ENCODE measurements at regions not wholly inside any gene's neighbourhood (a gene's known extent, or its start where the extent isn't known, plus 50 kb on each side); places are given as distances from the start of the nearest gene placed in this dataset.

DNA sequence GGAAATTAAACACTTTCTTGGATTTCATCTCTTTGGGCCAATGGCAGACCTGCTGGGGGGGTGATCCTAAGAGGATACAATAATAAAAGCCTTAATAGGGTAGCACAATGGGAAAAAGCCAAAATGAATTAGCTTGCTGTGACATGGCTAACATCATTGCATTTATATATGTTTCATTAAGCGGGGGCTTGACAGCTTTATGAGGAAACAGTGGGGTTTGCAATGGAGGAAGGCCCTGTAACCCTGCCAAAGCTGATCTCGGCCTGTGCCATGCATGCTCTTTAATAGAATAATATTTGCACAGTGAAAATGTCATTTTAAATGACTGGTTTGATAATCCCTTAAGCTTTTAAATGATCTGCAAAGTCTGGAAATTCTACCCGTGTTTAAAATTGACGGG lies 291.5 kb downstream of the SLC4A3 start:
- DNase-seq (ENCODE audit: low read depth) (no peak), FAIRE-seq (no peak)
- Mint-ChIP-seq H3K27me3 (ENCODE audit: low read depth, unreplicated experiment) (peaks cover 4% of the 10 kb centered on the region), H3K36me3 (ENCODE audit: low read depth, unreplicated experiment) (no peaks in the 10 kb centered on the region), H3K27ac (ENCODE audit: unreplicated experiment) (no peak overlapping the region), H3K9me3 (ENCODE audit: unreplicated experiment) (no peaks in the 10 kb centered on the region), H3K4me3 (ENCODE audit: unreplicated experiment) (no peak overlapping the region), H3K4me1 (ENCODE audit: low read depth, unreplicated experiment) (no peaks in the 10 kb centered on the region)
- Histone ChIP-seq H2AFZ (ENCODE audit: low read depth, low read length) (no peak overlapping the region), H3K27me3 (ENCODE audit: insufficient read depth, low read length) (no peaks in the 10 kb centered on the region), H4K20me1 (ENCODE audit: insufficient read depth, low read length) (no peaks in the 10 kb centered on the region), H3K9ac (ENCODE audit: low read length) (no peak overlapping the region), H3K36me3 (ENCODE audit: insufficient read depth, low read length) (no peaks in the 10 kb centered on the region), H3K79me2 (ENCODE audit: insufficient read depth, low read length) (no peaks in the 10 kb centered on the region), H3K27ac (ENCODE audit: low read depth, low read length) (no peak overlapping the region), H3K4me1 (ENCODE audit: insufficient read depth, low read length) (no peaks in the 10 kb centered on the region), H3K9me3 (ENCODE audit: insufficient read depth, low read depth, low read length) (no peaks in the 10 kb centered on the region), H3K4me2 (ENCODE audit: low read length) (no peak overlapping the region), H3K4me3 (ENCODE audit: insufficient read depth, low read depth, low read length) (no peak overlapping the region)
- TF ChIP-seq, protein P1, sequence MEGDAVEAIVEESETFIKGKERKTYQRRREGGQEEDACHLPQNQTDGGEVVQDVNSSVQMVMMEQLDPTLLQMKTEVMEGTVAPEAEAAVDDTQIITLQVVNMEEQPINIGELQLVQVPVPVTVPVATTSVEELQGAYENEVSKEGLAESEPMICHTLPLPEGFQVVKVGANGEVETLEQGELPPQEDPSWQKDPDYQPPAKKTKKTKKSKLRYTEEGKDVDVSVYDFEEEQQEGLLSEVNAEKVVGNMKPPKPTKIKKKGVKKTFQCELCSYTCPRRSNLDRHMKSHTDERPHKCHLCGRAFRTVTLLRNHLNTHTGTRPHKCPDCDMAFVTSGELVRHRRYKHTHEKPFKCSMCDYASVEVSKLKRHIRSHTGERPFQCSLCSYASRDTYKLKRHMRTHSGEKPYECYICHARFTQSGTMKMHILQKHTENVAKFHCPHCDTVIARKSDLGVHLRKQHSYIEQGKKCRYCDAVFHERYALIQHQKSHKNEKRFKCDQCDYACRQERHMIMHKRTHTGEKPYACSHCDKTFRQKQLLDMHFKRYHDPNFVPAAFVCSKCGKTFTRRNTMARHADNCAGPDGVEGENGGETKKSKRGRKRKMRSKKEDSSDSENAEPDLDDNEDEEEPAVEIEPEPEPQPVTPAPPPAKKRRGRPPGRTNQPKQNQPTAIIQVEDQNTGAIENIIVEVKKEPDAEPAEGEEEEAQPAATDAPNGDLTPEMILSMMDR (IDR thresholded peaks at IDR 0.05; ENCODE audit: insufficient read depth, low read depth, low read length), result no peak
- TF ChIP-seq EZH2 (IDR thresholded peaks at IDR 0.05; ENCODE audit: insufficient read depth, low read length), result no peak

DNA sequence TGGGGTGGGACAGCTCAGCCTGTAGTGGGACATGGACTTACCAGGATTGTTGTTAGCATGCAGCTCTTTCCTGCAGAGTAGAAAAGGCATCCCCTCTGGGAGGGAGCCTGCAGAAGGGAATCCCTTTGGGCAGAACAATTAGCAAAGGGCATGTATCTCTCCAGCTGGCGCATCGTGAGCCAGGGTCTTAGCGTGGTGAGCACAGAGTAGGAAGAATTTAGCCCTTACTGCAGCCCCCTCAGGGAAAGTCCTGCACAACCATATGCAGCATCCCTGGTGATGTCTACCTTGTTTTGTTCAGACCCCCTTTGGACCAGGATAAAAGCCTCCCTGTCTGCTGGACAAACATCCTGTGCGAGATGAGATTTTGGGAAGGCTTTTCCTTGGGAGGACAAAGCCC lies 292.1 kb downstream of the SLC4A3 start:
- Histone ChIP-seq H4K20me1 (ENCODE audit: insufficient read depth, low read length) (no peaks in the 10 kb centered on the region), H3K79me2 (ENCODE audit: insufficient read depth, low read length) (no peaks in the 10 kb centered on the region), H3K27me3 (ENCODE audit: insufficient read depth, low read length) (no peaks in the 10 kb centered on the region), H3K4me2 (ENCODE audit: low read length) (no peak overlapping the region), H3K4me1 (ENCODE audit: insufficient read depth, low read length) (no peaks in the 10 kb centered on the region), H3K36me3 (ENCODE audit: insufficient read depth, low read length) (no peaks in the 10 kb centered on the region), H3K27ac (ENCODE audit: low read depth, low read length) (no peak overlapping the region), H3K4me3 (ENCODE audit: insufficient read depth, low read depth, low read length) (no peak overlapping the region), H3K9me3 (ENCODE audit: insufficient read depth, low read depth, low read length) (no peaks in the 10 kb centered on the region), H3K9ac (ENCODE audit: low read length) (no peak overlapping the region), H2AFZ (ENCODE audit: low read depth, low read length) (no peak overlapping the region)
- Mint-ChIP-seq H3K4me3 (ENCODE audit: unreplicated experiment) (no peak overlapping the region), H3K36me3 (ENCODE audit: low read depth, unreplicated experiment) (no peaks in the 10 kb centered on the region), H3K9me3 (ENCODE audit: unreplicated experiment) (no peaks in the 10 kb centered on the region), H3K27ac (ENCODE audit: unreplicated experiment) (no peak overlapping the region), H3K27me3 (ENCODE audit: low read depth, unreplicated experiment) (peaks cover 4% of the 10 kb centered on the region), H3K4me1 (ENCODE audit: low read depth, unreplicated experiment) (no peaks in the 10 kb centered on the region)
- no peak for TF ChIP-seq EZH2 (IDR thresholded peaks at IDR 0.05; ENCODE audit: insufficient read depth, low read length)
- TF ChIP-seq, protein P1 (IDR thresholded peaks at IDR 0.05; ENCODE audit: insufficient read depth, low read depth, low read length), result no peak
- FAIRE-seq (no peak), DNase-seq (ENCODE audit: low read depth) (no peak)

DNA sequence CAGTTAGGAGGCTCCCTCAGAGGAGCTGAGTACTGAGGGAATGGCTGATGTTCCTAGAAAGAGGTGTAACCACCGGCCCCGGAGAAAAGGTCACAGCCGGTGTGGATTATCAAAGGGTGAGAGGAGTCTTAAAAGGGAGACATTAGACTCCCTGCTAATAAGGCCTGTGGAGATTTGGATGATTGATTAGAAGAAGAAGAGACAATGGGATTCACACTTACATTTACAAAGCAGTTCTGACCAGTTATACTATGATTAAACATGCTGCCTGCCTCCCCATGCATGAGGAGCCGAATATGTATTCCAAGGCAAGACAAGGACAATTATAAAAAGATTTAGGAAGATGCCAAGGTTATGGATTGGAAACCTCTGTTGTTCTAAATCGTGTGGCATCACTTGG lies 302.4 kb downstream of the SLC4A3 start:
- H3K27me3 ChIP-seq (ENCODE audit: insufficient read depth, low read length), result no peaks in the 10 kb centered on the region
- H2AFZ ChIP-seq (ENCODE audit: low read depth, low read length), result no peak overlapping the region
- no peaks in the 10 kb centered on the region for H3K36me3 ChIP-seq (ENCODE audit: insufficient read depth, low read length)
- no peak overlapping the region for H3K9ac ChIP-seq (ENCODE audit: low read length)
- H3K4me1 ChIP-seq (ENCODE audit: insufficient read depth, low read length), result no peaks in the 10 kb centered on the region
- H4K20me1 ChIP-seq (ENCODE audit: insufficient read depth, low read length), result no peaks in the 10 kb centered on the region
- TF ChIP-seq EZH2 (IDR thresholded peaks at IDR 0.05; ENCODE audit: insufficient read depth, low read length), result no peak
- TF ChIP-seq, protein P1 (IDR thresholded peaks at IDR 0.05; ENCODE audit: insufficient read depth, low read depth, low read length), result no peak
- no peak overlapping the region for H3K27ac ChIP-seq (ENCODE audit: low read depth, low read length)
- no peaks in the 10 kb centered on the region for H3K9me3 Mint-ChIP-seq (ENCODE audit: unreplicated experiment)
- no peaks in the 10 kb centered on the region for H3K27me3 Mint-ChIP-seq (ENCODE audit: low read depth, unreplicated experiment)
- no peaks in the 10 kb centered on the region for H3K79me2 ChIP-seq (ENCODE audit: insufficient read depth, low read length)
- H3K36me3 Mint-ChIP-seq (ENCODE audit: low read depth, unreplicated experiment), result no peaks in the 10 kb centered on the region
- no peak overlapping the region for H3K4me3 Mint-ChIP-seq (ENCODE audit: unreplicated experiment)
- FAIRE-seq, result no peak
- DNase-seq (ENCODE audit: low read depth), result no peak
- no peaks in the 10 kb centered on the region for H3K4me1 Mint-ChIP-seq (ENCODE audit: low read depth, unreplicated experiment)
- no peaks in the 10 kb centered on the region for H3K9me3 ChIP-seq (ENCODE audit: insufficient read depth, low read depth, low read length)
- no peak overlapping the region for H3K4me3 ChIP-seq (ENCODE audit: insufficient read depth, low read depth, low read length)
- H3K27ac Mint-ChIP-seq (ENCODE audit: unreplicated experiment), result no peak overlapping the region
- no peak overlapping the region for H3K4me2 ChIP-seq (ENCODE audit: low read length)
